ENCODE measurements at regions not wholly inside any gene's neighbourhood (a gene's known extent, or its start where the extent isn't known, plus 50 kb on each side); places are given as distances from the start of the nearest gene placed in this dataset.

DNA sequence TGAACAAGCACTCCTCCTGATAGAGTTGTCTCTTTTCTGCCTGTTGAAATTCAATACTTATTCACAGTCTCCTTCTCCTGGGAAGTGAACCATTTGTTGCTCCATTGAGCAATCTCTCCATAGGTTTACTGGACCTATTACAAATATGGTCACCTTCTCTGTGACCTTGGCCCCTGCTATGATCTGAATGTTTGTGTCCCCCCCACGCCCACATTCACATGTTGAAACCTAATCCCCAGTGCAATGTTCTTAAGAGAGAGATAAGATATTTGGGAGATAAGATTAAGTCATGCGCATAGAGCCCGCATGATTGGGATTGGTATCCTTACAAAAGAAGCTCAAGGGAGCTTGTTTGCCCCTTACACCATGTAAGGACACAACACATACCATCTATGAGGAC is 54.1 kb upstream of the GABRE start:
- no peaks in the 10 kb centered on the region for H3K9me3 ChIP-seq
- DNase-seq, result no peak
- intact Hi-C loops (cut with DNase I), result no loop called here
- TF ChIP-seq POLR2A (IDR thresholded peaks at IDR 0.05), result no peak
- TF ChIP-seq, protein P1, sequence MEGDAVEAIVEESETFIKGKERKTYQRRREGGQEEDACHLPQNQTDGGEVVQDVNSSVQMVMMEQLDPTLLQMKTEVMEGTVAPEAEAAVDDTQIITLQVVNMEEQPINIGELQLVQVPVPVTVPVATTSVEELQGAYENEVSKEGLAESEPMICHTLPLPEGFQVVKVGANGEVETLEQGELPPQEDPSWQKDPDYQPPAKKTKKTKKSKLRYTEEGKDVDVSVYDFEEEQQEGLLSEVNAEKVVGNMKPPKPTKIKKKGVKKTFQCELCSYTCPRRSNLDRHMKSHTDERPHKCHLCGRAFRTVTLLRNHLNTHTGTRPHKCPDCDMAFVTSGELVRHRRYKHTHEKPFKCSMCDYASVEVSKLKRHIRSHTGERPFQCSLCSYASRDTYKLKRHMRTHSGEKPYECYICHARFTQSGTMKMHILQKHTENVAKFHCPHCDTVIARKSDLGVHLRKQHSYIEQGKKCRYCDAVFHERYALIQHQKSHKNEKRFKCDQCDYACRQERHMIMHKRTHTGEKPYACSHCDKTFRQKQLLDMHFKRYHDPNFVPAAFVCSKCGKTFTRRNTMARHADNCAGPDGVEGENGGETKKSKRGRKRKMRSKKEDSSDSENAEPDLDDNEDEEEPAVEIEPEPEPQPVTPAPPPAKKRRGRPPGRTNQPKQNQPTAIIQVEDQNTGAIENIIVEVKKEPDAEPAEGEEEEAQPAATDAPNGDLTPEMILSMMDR (IDR thresholded peaks at IDR 0.05), result no peak
- no peaks in the 10 kb centered on the region for H3K27me3 ChIP-seq
- WGBS, 2 donors, result 73 to 74% methylated on average over 3 of the region's 3 CpGs
- H3K36me3 ChIP-seq (replicated peaks in 1 of 2; ENCODE audit: insufficient read depth in 1 of 2, low read depth in 2 of 2), result no peaks in the 10 kb centered on the region
- ATAC-seq, result no peak
- no peak overlapping the region for H3K4me3 ChIP-seq
- H3K4me1 ChIP-seq, result no peaks in the 10 kb centered on the region
- H3K27ac ChIP-seq, result no peak overlapping the region

DNA sequence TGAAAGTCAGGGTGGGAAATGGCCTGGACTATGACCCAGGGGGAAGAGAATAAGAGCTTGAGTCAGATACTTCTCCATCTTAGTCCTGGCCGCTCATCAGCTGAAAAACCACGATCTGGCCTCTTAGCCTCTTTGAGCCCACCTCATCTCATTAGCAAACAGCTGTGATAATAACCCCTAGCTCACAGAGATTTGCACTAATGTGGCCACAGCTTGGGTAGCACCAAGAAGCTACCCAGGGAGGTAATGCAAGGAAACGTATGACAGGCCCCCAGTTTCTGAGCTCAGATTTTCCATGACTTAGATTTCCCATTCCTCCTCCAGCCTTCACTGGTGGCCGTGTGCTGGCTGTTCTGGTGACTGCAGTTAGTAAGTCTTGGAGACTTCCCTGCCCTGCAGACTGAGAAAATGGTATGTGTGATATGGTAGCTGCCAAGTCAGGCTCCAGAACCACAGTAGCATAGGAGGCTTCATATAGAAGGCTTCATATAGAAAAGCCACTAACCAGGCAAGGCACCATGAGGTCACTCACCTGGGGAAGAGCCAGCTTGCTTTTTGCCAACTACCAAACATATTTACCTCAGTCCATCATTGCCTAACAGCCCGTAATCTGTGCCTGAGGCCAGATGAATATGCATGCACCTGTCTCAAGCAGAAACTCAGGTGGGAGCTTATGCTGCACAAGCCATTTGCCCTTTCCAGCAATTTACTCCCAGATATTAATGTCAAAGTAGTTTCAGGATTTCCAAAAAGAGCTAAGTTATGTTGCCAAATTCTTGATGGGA is 51.4 kb upstream of the GABRE start:
- DNase-seq (peak in 1 of 4 donors; percentile 13), ATAC-seq (no peak)
- WGBS, 2 donors, result 68 to 80% methylated on average over 2 to 5 of the region's 5 CpGs
- H3K4me3 ChIP-seq, result no peak overlapping the region
- no peaks in the 10 kb centered on the region for H3K9me3 ChIP-seq
- H3K27me3 ChIP-seq, result no peaks in the 10 kb centered on the region
- TF ChIP-seq, protein P1 (IDR thresholded peaks at IDR 0.05), result no peak
- no peak for TF ChIP-seq POLR2A (IDR thresholded peaks at IDR 0.05)
- no peaks in the 10 kb centered on the region for H3K36me3 ChIP-seq (replicated peaks in 1 of 2; ENCODE audit: insufficient read depth in 1 of 2, low read depth in 2 of 2)
- intact Hi-C loops (cut with DNase I), result no loop called here
- H3K27ac ChIP-seq, result no peak overlapping the region
- H3K4me1 ChIP-seq, result no peaks in the 10 kb centered on the region

DNA sequence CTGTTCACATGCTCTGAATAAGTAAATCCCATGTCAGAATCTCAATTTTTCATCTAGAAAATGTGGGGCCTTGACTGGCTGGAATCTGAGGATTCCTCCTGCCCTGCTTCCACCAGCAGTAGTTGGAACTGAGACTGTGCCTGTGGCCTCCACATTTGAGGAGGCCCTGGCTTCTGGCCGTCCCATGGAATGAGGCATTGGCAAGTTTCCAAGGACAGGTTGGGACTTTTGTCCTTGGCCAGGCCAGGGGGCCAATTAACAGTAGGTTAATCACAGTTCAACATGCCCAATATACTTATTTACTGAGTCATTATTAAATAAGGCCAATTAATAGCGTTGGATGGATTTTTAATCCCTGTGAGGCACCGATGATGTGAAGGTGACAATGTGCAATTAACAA is 50.2 kb upstream of the GABRE start:
- TF ChIP-seq, protein P1 (IDR thresholded peaks at IDR 0.05), result no peak
- TF ChIP-seq POLR2A (IDR thresholded peaks at IDR 0.05), result no peak
- Histone ChIP-seq H3K9me3 (no peaks in the 10 kb centered on the region), H3K27ac (peak overlapping the region in 1 of 4 donors; percentile 12), H3K4me1 (no peaks in the 10 kb centered on the region), H3K4me3 (no peak overlapping the region), H3K36me3 (replicated peaks in 1 of 2; ENCODE audit: insufficient read depth in 1 of 2, low read depth in 2 of 2) (no peaks in the 10 kb centered on the region), H3K27me3 (no peaks in the 10 kb centered on the region)
- WGBS, 2 donors, result 37 to 52% methylated on average over 2 of the region's 3 CpGs
- intact Hi-C loops (cut with DNase I), result no loop called here
- peak; percentile 21 for ATAC-seq
- DNase-seq, result peak; percentile 2 to 36 (median 10)

Measured in body of pancreas (tissue), 4 donors.